GM12874 (cell line): ENCODE measurements at regions not wholly inside any gene's neighbourhood (a gene's known extent, or its start where the extent isn't known, plus 50 kb on each side); places are given as distances from the start of the nearest gene placed in this dataset.

Experiments
- CTCF ChIP-seq: IDR thresholded peaks from 2 replicates; pipeline ENCODE4 v1.5.1; 2011; ENCODE audit warnings: low read depth, mild to moderate bottlenecking, control low read depth, low read length, moderate library complexity; ENCODE audit not compliant: insufficient read depth

DNA sequence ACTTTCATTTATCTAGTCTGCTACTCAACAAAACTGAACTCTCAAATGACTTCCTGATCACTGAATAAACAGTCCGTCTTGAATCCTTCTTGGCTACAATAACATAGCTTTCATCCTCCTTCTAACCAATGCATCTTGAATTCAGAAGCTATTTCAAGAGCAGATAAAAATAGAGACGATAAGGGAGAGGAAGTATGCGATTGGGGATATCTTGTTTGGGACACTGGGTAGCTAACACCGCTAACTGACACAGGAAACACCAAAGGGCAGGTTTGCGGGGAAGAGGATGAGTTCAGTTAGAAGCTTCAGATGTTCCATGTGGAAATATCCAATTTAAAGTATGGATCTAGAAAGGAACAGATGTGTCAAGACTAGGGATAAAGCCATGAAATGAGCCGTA lies 102.5 kb downstream of the SLC41A2 start:
- TF ChIP-seq CTCF, result no peak

- TF ChIP-seq CTCF, result no peak
Measured at GRCh38 chr12:104852896-104853295, 105.2 kb downstream of the SLC41A2 start.

- no peak for TF ChIP-seq CTCF
Measured at GRCh38 chr12:104852102-104852501, 106.0 kb downstream of the SLC41A2 start.

- no peak for TF ChIP-seq CTCF
Measured at GRCh38 chr12:104850781-104851180, 107.3 kb downstream of the SLC41A2 start.

DNA sequence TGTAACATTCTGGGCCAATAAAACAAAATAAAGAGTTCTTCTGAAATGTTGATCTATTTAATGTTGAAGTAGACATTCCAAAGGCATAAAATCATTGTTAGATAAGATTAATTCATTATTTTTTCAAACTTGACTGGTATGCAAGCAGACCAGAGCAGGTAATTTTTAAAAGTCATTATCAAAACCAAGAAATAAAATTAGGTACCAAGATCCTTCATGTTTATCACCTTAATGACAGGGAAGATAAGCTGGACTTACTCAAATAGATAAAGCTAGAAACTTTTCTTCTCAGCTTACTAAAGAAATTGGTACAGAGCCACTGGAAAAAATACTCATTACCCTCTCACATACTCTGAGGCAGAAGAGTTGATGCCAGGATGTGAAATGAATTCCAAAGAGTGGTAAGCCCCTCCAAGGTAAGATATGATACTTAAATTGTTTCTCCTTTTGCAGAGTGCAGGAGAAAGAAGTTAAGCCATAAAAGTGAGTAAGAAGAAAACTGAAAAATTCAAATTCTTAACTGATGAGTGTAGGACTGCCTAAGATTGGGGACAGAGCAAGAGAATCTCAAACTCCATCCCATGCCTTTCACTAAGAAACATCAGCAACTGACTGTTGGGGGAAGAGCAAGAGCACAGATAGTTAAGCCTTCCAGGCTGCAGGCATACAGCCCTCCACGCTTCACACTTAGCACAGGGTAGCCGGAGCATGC lies 111.9 kb downstream of the SLC41A2 start:
- no peak for TF ChIP-seq CTCF

DNA sequence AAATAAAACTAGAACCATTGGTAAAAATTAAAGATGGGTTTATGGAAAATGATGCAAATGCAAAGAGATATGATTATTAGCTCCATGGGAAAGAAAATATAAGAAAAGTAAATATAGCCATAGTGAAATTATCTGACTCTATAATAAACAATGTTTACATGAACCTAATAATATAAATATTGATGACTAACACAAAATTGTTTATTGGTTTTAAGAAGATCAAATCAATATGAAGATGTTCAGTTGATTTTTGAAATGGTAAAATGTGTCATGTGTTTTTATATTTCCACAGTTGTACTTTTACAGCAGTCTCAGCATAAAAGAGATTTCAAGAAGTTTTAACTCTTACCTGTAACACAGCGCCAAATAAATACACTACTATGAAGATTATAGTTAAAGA lies 114.0 kb downstream of the SLC41A2 start:
- TF ChIP-seq CTCF, result no peak

DNA sequence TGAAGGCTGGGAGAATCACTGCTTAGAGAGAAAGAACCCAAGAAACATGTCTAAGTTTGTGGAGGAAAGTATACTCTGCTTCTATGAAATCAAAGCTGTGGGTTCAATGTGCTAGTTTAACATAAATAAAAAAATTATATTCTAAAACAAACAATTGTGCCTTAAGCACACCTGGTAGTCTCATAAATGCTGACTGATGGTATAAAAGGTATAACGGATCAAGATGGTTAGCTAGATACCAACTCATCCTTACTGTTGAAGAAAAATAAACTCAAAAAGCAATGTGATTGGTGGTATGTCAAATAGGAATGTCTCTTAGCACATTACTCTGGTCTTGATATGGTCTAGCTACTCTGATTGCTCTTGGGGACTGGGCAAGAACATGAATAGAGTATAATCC lies 117.8 kb downstream of the SLC41A2 start:
- TF ChIP-seq CTCF, result no peak
